Lower leg skin (tissue), 3 donors: ENCODE measurements at regions not wholly inside any gene's neighbourhood (a gene's known extent, or its start where the extent isn't known, plus 50 kb on each side); places are given as distances from the start of the nearest gene placed in this dataset.

Experiments used
- POLR2A ChIP-seq, 2 donors: fragments of 450-650 bp; IDR thresholded peaks; one replicate each; pipeline ENCODE4 v1.6.1; 2016 to 2017; ENCODE audit warnings: antibody characterized with exemption in 2 of 2, mild to moderate bottlenecking in 1 of 2, moderate library complexity in 1 of 2
- TF ChIP-seq, protein P1 (sequence below), 3 donors: fragments of 450-650 bp; IDR thresholded peaks; one replicate each; pipeline ENCODE4 v1.5.1; 2016; ENCODE audit warnings: antibody characterized with exemption in 3 of 3, mild to moderate bottlenecking in 3 of 3, moderate library complexity in 2 of 3

DNA sequence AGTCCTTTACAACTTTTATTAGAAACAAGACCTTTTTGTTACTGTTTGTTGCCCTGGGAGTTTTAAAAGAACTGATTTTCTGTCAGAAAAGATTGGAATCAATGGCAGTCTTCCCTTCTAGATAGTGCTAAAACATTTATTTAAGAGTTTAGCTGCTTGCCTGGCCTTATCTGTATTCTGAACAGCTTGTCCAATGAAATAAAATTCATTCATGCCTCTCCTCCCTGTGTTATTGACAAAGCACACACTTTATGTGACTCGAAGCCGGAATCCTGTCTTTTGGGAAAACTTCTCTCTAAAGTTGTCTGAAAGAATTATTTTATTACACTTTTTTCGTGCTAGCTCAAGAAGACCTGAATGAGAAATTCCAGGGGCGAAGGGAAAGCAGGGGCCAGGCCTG is 992.5 kb downstream of the TYW1 start:
- TF ChIP-seq POLR2A (IDR thresholded peaks at IDR 0.05): no peak
- TF ChIP-seq, protein P1, sequence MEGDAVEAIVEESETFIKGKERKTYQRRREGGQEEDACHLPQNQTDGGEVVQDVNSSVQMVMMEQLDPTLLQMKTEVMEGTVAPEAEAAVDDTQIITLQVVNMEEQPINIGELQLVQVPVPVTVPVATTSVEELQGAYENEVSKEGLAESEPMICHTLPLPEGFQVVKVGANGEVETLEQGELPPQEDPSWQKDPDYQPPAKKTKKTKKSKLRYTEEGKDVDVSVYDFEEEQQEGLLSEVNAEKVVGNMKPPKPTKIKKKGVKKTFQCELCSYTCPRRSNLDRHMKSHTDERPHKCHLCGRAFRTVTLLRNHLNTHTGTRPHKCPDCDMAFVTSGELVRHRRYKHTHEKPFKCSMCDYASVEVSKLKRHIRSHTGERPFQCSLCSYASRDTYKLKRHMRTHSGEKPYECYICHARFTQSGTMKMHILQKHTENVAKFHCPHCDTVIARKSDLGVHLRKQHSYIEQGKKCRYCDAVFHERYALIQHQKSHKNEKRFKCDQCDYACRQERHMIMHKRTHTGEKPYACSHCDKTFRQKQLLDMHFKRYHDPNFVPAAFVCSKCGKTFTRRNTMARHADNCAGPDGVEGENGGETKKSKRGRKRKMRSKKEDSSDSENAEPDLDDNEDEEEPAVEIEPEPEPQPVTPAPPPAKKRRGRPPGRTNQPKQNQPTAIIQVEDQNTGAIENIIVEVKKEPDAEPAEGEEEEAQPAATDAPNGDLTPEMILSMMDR (IDR thresholded peaks at IDR 0.05): no peak
